Endothelial cell of hepatic sinusoid (primary cell): ENCODE measurements at regions not wholly inside any gene's neighbourhood (a gene's known extent, or its start where the extent isn't known, plus 50 kb on each side); places are given as distances from the start of the nearest gene placed in this dataset.

Experiments
- in situ Hi-C: cut with HindIII; loops from 2 replicates; pipeline ENCODE4 v1.10.0; 2017; ENCODE audit warnings: low sequenced_read_pairs

- in situ Hi-C loops, result no loop called here
Observed at GRCh38 chr5:169367861-169368260, 66.9 kb upstream of the SLIT3 start.

- in situ Hi-C loops, result no loop called here
Observed at GRCh38 chr5:169357291-169357690, 56.4 kb upstream of the SLIT3 start.

- in situ Hi-C loops, result no loop called here
Observed at GRCh38 chr5:169356811-169357210, 55.9 kb upstream of the SLIT3 start.

GRCh38 chr5:169356181-169356580 is 55.2 kb upstream of the SLIT3 start:
- in situ Hi-C loops, result no loop called here

GRCh38 chr5:169354921-169355320 is 54.0 kb upstream of the SLIT3 start:
- in situ Hi-C loops, result no loop called here

- in situ Hi-C loops, result no loop called here
Observed at GRCh38 chr5:169354263-169354662, 53.3 kb upstream of the SLIT3 start.

- in situ Hi-C loops, result no loop called here
Observed at GRCh38 chr5:169352901-169353300, 52.0 kb upstream of the SLIT3 start.

- in situ Hi-C loops, result no loop called here
Observed at GRCh38 chr5:169351721-169352120, 50.8 kb upstream of the SLIT3 start.

- in situ Hi-C loops, result no loop called here
Observed at GRCh38 chr5:169350759-169351240, 49.9 kb upstream of the SLIT3 start.
